GM12878 (cell line): ENCODE measurements at regions not wholly inside any gene's neighbourhood (a gene's known extent, or its start where the extent isn't known, plus 50 kb on each side); places are given as distances from the start of the nearest gene placed in this dataset.

ENCODE experiments used
- ATAC-seq: fragments of 200-7000 bp; cut with Tn5 transposase; 3 replicates; pipeline ENCODE4 v1.9.1; 2020; ENCODE audit warnings: mild to moderate bottlenecking, moderate library complexity
- BruUV-seq: library from RNA; stranded (reverse); fragments of 400-500 nt; replicated peaks from 2 replicates; lab custom pipeline; 2021; lab: Mats Ljungman, UMichigan
- CTCF ChIA-PET: fragments of 300-600 bp; sonication (Branson Sonifier 250); formaldehyde crosslinking; extraction: SDS; loops from one replicate; lab custom pipeline; 2021; ENCODE audit warnings: inconsistent platforms; lab: Yijun Ruan, JAX
- POLR2A ChIA-PET: fragments of 350-600 bp; formaldehyde crosslinking; extraction: SDS; loops from one replicate; lab custom pipeline; 2021; ENCODE audit warnings: inconsistent platforms; lab: Charles Lee
- RAD21 ChIA-PET: fragments of 300-600 bp; sonication (Branson Sonifier 250); formaldehyde crosslinking; loops from one replicate; lab custom pipeline; 2023; ENCODE audit warnings: antibody characterized with exemption; ENCODE audit not compliant: unreplicated experiment; lab: Charles Lee
- SMC1A ChIA-PET: fragments of 300-600 bp; sonication (Branson Sonifier 250); formaldehyde crosslinking; loops from one replicate; lab custom pipeline; 2023; ENCODE audit not compliant: unreplicated experiment, uncharacterized antibody; lab: Charles Lee
- DNase-seq: peaks from one replicate; pipeline ENCODE4 v3.0.0-alpha.2; 2011; ENCODE audit warnings: low read depth, low spot score
- FAIRE-seq: peaks from 3 replicates; lab custom pipeline; 2011; peaks lifted over from hg19 to GRCh38; lab: Jason Lieb, UNC
- H2AFZ ChIP-seq: 2 replicates; pipeline ENCODE4 v1.6.0; 2011; ENCODE audit warnings: low read depth, low read length, control low read depth; ENCODE audit not compliant: control insufficient read depth
- H3K27ac ChIP-seq: 2 replicates; pipeline ENCODE4 v1.5.1; 2011; ENCODE audit warnings: control low read depth; ENCODE audit not compliant: control insufficient read depth, insufficient read depth
- H3K27me3 ChIP-seq, 2 experiments: replicated peaks in 1 of 2; 2 replicates each; pipeline versions ENCODE4 v1.6.0 to v1.6.1; 2011; ENCODE audit warnings: low read length in 1 of 2; ENCODE audit not compliant: control insufficient read depth in 2 of 2, insufficient read depth in 2 of 2
- H3K36me3 ChIP-seq, 2 experiments: 2 replicates each; pipeline ENCODE4 v1.5.1; 2011; ENCODE audit warnings: low read length in 1 of 2; ENCODE audit not compliant: control insufficient read depth in 2 of 2, insufficient read depth in 2 of 2
- H3K4me1 ChIP-seq: 2 replicates; pipeline ENCODE4 v1.6.1; 2011; ENCODE audit warnings: mild to moderate bottlenecking, low read length, moderate library complexity, mixed read lengths; ENCODE audit not compliant: control insufficient read depth, insufficient read depth
- H3K4me2 ChIP-seq: 2 replicates; pipeline ENCODE4 v1.6.0; 2011; ENCODE audit warnings: control low read depth; ENCODE audit not compliant: control insufficient read depth, insufficient read depth
- H3K4me3 ChIP-seq: fragments of 200-600 bp; sonication (generic); 2 replicates; pipeline ENCODE4 v1.5.1; 2016
- H3K79me2 ChIP-seq: 2 replicates; pipeline ENCODE4 v1.6.0; 2011; ENCODE audit warnings: low read length; ENCODE audit not compliant: control insufficient read depth, insufficient read depth
- H3K9ac ChIP-seq: 2 replicates; pipeline ENCODE4 v1.8.0; 2011; ENCODE audit warnings: low read length, control low read depth, mixed read lengths; ENCODE audit not compliant: control insufficient read depth, insufficient read depth
- H3K9me3 ChIP-seq: replicated peaks from 3 replicates; pipeline ENCODE4 v1.5.1; 2011; ENCODE audit warnings: mild to moderate bottlenecking, low read length; ENCODE audit not compliant: control insufficient read depth, insufficient read depth
- H4K20me1 ChIP-seq: 2 replicates; pipeline ENCODE4 v1.6.0; 2011; ENCODE audit not compliant: control insufficient read depth, insufficient read depth
- BCL11A ChIP-seq: IDR thresholded peaks from 2 replicates; pipeline ENCODE4 v1.6.1; 2011; ENCODE audit warnings: low read depth, low read length
- BCLAF1 ChIP-seq: fragments of 450-650 bp; IDR thresholded peaks from 2 replicates; pipeline ENCODE4 v1.6.1; 2017; ENCODE audit warnings: antibody characterized with exemption, mild to moderate bottlenecking, moderate library complexity
- CUX1 ChIP-seq: IDR thresholded peaks from 2 replicates; pipeline ENCODE4 v1.6.1; 2012; ENCODE audit warnings: improper control_type of control experiment, low read depth, low read length; ENCODE audit not compliant: insufficient replicate concordance
- NR2F1 ChIP-seq: fragments of 450-650 bp; conservative IDR thresholded peaks from 2 replicates; pipeline ENCODE4 v1.6.1; 2017; ENCODE audit warnings: mild to moderate bottlenecking
- RAD21 ChIP-seq: IDR thresholded peaks from 2 replicates; pipeline ENCODE4 v1.6.1; 2011; ENCODE audit warnings: mild to moderate bottlenecking, low read depth, low read length, moderate library complexity; ENCODE audit not compliant: insufficient read depth
- RB1 ChIP-seq: fragments of 450-650 bp; formaldehyde crosslinking; IDR thresholded peaks from 2 replicates; pipeline ENCODE4 v1.6.1; 2017; ENCODE audit warnings: mild to moderate bottlenecking, borderline replicate concordance
- SIX5 ChIP-seq: IDR thresholded peaks from 2 replicates; pipeline ENCODE4 v1.6.1; 2011; ENCODE audit warnings: mild to moderate bottlenecking, low read depth, low read length, moderate library complexity; ENCODE audit not compliant: severe bottlenecking
- SRF ChIP-seq, 2 experiments: IDR thresholded peaks; 2 replicates each; pipeline ENCODE4 v1.6.1; 2011; ENCODE audit warnings: low read depth in 2 of 2, low read length in 2 of 2, mild to moderate bottlenecking in 1 of 2, moderate library complexity in 1 of 2
- SUZ12 ChIP-seq: fragments of 200-600 bp; sonication (generic); IDR thresholded peaks from one replicate; pipeline ENCODE4 v1.6.1; 2018; ENCODE audit warnings: antibody characterized with exemption, mild to moderate bottlenecking; ENCODE audit not compliant: unreplicated experiment
- TCF12 ChIP-seq: IDR thresholded peaks from 2 replicates; pipeline ENCODE4 v1.6.1; 2011; ENCODE audit warnings: low read depth, mild to moderate bottlenecking, low read length
- WGBS: methylation state at CpG from one replicate; pipeline ENCODE4 v1.1.6; 2016; ENCODE audit warnings: low lambda C conversion rate; ENCODE audit not compliant: insufficient replicate concordance, insufficient coverage; ENCODE audit errors: missing lambda C conversion rate; 5-methylcytosine and 5-hydroxymethylcytosine counted together
- in situ Hi-C: fragments of 300-500 bp; cut with MboI; formaldehyde crosslinking; loops from 9 replicates; pipeline ENCODE4 v1.14.3; 2018; ENCODE audit warnings: mixed read lengths
- intact Hi-C: fragments of 100-400 bp; cut with micrococcal nuclease; formaldehyde crosslinking; loops from one replicate; pipeline ENCODE4 v1.14.2; 2022; ENCODE audit not compliant: unreplicated experiment

- no peak for TF ChIP-seq SUZ12
Observed at GRCh38 chr7:52695973-52696595, 339.3 kb upstream of the POM121L12 start (continued).

GRCh38 chr7:52691257-52691656, 344.2 kb upstream of the POM121L12 start:
- FAIRE-seq: no peak
- no peak for ATAC-seq
- CTCF ChIA-PET: no interaction called here
- DNase-seq: no peak
- intact Hi-C loops (no loop called here), in situ Hi-C loops (no loop called here)
- SMC1A ChIA-PET: no interaction called here
- no TSS peak for BruUV-seq
- Histone ChIP-seq H3K4me3 (no peak overlapping the region), H3K27me3 (no peaks in the 10 kb centered on the region), H3K27ac (no peak overlapping the region), H3K9ac (no peak overlapping the region), H3K79me2 (no peaks in the 10 kb centered on the region), H4K20me1 (no peaks in the 10 kb centered on the region), H3K9me3 (no peaks in the 10 kb centered on the region), H2AFZ (no peak overlapping the region), H3K4me1 (no peaks in the 10 kb centered on the region), H3K36me3 (no peaks in the 10 kb centered on the region), H3K4me2 (no peak overlapping the region)
- POLR2A ChIA-PET: no interaction called here
- no peak for TF ChIP-seq RAD21
- no peak for TF ChIP-seq CUX1
- no peak for TF ChIP-seq SIX5
- no peak for TF ChIP-seq TCF12
- TF ChIP-seq NR2F1: no peak
- TF ChIP-seq RB1: no peak
- TF ChIP-seq SRF (IDR thresholded peaks at IDR 0.05; ENCODE audit: low read depth in 2 of 2, low read length in 2 of 2): no peak
- no peak for TF ChIP-seq BCLAF1
- no peak for TF ChIP-seq BCL11A
- RAD21 ChIA-PET: no interaction called here
- 0% methylated on average over 1 of the region's 1 CpG for WGBS
